GM12874 (cell line): ENCODE measurements at regions not wholly inside any gene's neighbourhood (a gene's known extent, or its start where the extent isn't known, plus 50 kb on each side); places are given as distances from the start of the nearest gene placed in this dataset.

Experiments
- CTCF ChIP-seq: IDR thresholded peaks from 2 replicates; pipeline ENCODE4 v1.5.1; 2011; ENCODE audit warnings: low read depth, mild to moderate bottlenecking, control low read depth, low read length, moderate library complexity; ENCODE audit not compliant: insufficient read depth

GRCh38 chr14:71668186-71668912, 263.9 kb upstream of the RGS6 start:
- TF ChIP-seq CTCF = no peak

GRCh38 chr14:71672596-71672995, 259.6 kb upstream of the RGS6 start:
- no peak for TF ChIP-seq CTCF

DNA sequence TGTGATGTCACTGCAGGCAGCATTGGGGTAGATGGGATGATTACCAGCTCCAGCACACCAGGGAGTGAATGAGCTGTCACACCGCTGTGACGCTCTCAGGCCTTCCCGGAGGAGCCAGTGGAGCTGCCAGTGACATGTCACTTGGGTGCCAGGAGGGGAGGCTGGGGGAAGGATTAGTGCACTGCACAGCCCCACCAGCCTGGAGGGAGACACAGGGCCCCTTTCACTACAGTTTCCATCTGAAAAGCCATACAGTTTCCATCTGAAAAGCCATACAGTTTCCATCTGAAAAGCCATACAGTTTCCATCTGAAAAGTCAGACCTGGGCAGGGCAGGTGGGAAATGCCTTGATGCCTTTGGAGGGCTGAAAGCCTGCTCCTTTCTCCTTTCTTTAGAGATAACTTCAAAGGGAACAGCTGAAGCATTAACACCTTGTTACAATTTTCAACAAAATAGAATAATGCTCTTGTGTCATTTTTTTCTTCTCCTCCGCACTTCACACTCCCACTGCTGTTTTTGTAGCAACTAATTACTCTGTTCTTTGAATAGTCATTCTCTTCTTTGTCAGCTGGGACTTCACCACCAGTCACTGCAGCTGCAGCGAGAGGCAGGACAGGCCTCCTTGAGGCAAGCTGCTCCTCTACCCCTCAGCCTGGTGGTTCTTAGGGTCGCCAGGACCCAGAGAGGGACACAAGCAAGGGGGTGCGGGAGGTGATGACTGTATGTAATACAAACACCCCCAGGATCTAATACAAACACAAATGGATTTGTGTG, 256.9 kb upstream of the RGS6 start:
- no peak for TF ChIP-seq CTCF

- TF ChIP-seq CTCF = no peak
These were observed 256.3 kb upstream of the RGS6 start for GRCh38 chr14:71675900-71676287.

DNA sequence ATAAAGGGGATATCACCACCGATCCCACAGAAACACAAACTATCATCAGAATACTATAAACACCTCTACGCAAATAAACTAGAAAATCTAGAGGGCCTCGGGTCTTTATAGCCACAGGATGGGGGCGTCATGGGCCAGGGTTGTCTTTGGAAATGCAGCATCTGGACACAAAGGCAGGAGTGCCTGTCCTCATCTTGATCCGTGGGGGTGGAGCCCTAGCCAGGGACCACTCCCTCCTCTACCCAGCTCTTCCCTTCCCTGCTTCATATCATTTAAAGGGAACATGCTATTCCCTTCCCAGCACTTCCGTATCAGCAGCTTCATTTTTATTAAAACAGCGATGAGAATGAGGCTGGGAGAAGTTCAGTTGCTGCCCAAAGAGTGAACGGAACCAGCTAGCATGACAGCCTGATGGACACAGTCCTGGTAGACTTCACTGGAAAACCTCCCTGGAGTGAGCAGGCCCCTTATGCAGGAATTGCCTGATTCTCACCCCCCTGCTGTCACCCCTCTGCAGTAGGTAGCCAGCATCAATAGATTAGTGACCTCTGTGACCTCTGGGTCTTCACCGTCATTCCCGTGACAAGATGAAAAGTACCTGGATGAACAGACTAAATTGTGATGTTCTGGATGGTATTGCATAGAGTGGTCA, 251.4 kb upstream of the RGS6 start:
- TF ChIP-seq CTCF = no peak

DNA sequence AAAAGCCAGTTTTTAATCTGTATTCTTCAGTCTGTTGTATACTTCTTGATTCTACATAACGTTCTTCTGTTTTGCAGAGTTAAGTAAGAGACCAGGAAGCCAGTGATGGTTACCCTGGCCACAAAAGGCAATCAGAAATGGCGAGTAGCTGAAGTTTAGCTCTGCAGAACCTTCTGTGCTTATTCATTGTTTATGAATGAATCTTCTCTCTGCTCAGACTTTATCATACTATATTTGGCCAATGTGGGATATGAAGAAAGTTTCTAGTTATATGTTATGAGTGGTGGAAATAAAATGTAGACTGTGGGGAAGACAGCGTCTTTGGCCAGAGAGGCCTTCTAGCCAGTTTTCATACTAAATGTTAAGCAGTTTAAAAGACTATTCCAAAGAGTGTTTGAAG, 249.9 kb upstream of the RGS6 start:
- no peak for TF ChIP-seq CTCF

DNA sequence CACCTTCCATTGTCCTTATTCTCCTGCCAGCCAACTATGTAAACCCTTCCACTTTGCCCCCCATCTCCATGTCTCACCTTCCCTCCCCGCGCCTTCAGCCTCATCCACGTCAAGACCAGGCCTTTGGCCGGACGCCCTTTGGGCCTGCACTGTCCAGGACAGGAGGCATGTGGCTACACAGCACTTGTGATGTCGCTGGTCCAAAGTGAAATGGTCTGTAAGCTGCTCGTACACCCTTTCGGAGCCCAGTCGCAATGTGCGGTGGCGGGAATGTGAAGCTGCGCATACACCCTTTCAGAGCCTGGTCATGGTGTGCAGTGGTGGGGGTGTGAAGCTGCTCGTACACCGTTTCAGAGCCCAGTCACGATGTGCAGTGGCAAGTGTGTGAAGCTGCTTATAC, 247.9 kb upstream of the RGS6 start:
- TF ChIP-seq CTCF = no peak
